ENCODE measurements at regions not wholly inside any gene's neighbourhood (a gene's known extent, or its start where the extent isn't known, plus 50 kb on each side); places are given as distances from the start of the nearest gene placed in this dataset.

- no peaks in the 10 kb centered on the region for H3K79me2 ChIP-seq (ENCODE audit: insufficient read depth, low read length)
- WGBS (ENCODE audit: low lambda C conversion rate), result 0% methylated on average over 3 of the region's 3 CpGs
- in situ Hi-C loops (cut with HindIII; ENCODE audit: extremely low pct_ligation_motif_present, low pct_unique_long_range_greater_than_20kb), result no loop called here
- TF ChIP-seq THAP7 (CRISPR knock-in tag; IDR thresholded peaks at IDR 0.05), result no peak
- no peak for TF ChIP-seq MIXL1 (CRISPR knock-in tag; IDR thresholded peaks at IDR 0.05)
- TF ChIP-seq ZNF430 (CRISPR knock-in tag; IDR thresholded peaks at IDR 0.05), result no peak
- TF ChIP-seq ZNF460 (CRISPR knock-in tag; IDR thresholded peaks at IDR 0.05; ENCODE audit: borderline replicate concordance), result no peak
- TF ChIP-seq PREB (CRISPR knock-in tag; IDR thresholded peaks at IDR 0.05), result no peak
- no peak for TF ChIP-seq SOX6 (IDR thresholded peaks at IDR 0.05)
- TF ChIP-seq SOX6 (CRISPR knock-in tag; IDR thresholded peaks at IDR 0.05), result no peak
- no peak for TF ChIP-seq ZNF710 (CRISPR knock-in tag; IDR thresholded peaks at IDR 0.05; ENCODE audit: borderline replicate concordance)
- TF ChIP-seq DNMT1 (CRISPR knock-in tag; IDR thresholded peaks at IDR 0.05), result no peak
- no peak for TF ChIP-seq CBFB (CRISPR knock-in tag; IDR thresholded peaks at IDR 0.05)
- TF ChIP-seq ZNF546 (CRISPR knock-in tag; conservative IDR thresholded peaks at IDR 0.05), result no peak
- intact Hi-C loops (cut with micrococcal nuclease; ENCODE audit: unreplicated experiment), result no loop called here
- no peak overlapping the region for H2AFZ ChIP-seq (ENCODE audit: low read length)
- no peaks in the 10 kb centered on the region for H4K20me1 ChIP-seq (ENCODE audit: insufficient read depth, low read length)
- no peaks in the 10 kb centered on the region for H3K27me3 ChIP-seq (ENCODE audit: control insufficient read depth in 1 of 2, insufficient read depth in 2 of 2, low read length in 2 of 2)
- no peak overlapping the region for H3K9ac ChIP-seq (ENCODE audit: insufficient read depth, low read depth, low read length)
- H3K36me3 ChIP-seq (replicated peaks in 1 of 2; ENCODE audit: control insufficient read depth in 1 of 2, insufficient read depth in 2 of 2, low read length in 2 of 2), result no peaks in the 10 kb centered on the region
- BruUV-seq (replicated peaks), result no TSS peak
- FAIRE-seq (no peak), ATAC-seq (no peak), DNase-seq (ENCODE audit: low spot score) (no peak)
- H3K4me3 ChIP-seq (replicated peaks in 1 of 3; ENCODE audit: insufficient read depth in 1 of 3, low read depth in 2 of 3, low read length in 3 of 3), result no peak overlapping the region
- CTCF ChIA-PET (ENCODE audit: low intra/inter-chr PET ratio, low total read pairs), result no interaction called here
- H3K4me1 ChIP-seq (ENCODE audit: insufficient read depth, low read length), result no peaks in the 10 kb centered on the region
- no peaks in the 10 kb centered on the region for H3K9me3 ChIP-seq (ENCODE audit: low read length)
- POLR2A ChIA-PET, result no interaction called here
- H3K4me2 ChIP-seq (ENCODE audit: low read depth, low read length), result no peak overlapping the region
- H3K27ac ChIP-seq (ENCODE audit: extremely low read length, insufficient read depth, low read length), result no peak overlapping the region
Observed at GRCh38 chr14:106507354-106507753, 981.0 kb downstream of the TMEM121 start.

Measured in HepG2 (cell line).